Fibroblast of the aortic adventitia (primary cell): ENCODE measurements at regions not wholly inside any gene's neighbourhood (a gene's known extent, or its start where the extent isn't known, plus 50 kb on each side); places are given as distances from the start of the nearest gene placed in this dataset.

Source experiments
- DNase-seq: peaks from one replicate; pipeline ENCODE4 v3.0.0-alpha.2; 2010; ENCODE audit warnings: low read depth
- H3K4me3 ChIP-seq: 2 replicates; pipeline ENCODE4 v1.5.1; 2011; ENCODE audit warnings: low read depth, mild to moderate bottlenecking, control low read depth, low read length, moderate library complexity
- CTCF ChIP-seq: IDR thresholded peaks from 2 replicates; pipeline ENCODE4 v1.5.1; 2011; ENCODE audit warnings: mild to moderate bottlenecking, low read length, control low read depth, inconsistent platforms; ENCODE audit not compliant: insufficient read depth

GRCh38 chr16:13307255-13307654 is 405.9 kb downstream of the SHISA9 start:
- H3K4me3 ChIP-seq: no peak overlapping the region
- TF ChIP-seq CTCF: no peak
- no peak for DNase-seq

DNA sequence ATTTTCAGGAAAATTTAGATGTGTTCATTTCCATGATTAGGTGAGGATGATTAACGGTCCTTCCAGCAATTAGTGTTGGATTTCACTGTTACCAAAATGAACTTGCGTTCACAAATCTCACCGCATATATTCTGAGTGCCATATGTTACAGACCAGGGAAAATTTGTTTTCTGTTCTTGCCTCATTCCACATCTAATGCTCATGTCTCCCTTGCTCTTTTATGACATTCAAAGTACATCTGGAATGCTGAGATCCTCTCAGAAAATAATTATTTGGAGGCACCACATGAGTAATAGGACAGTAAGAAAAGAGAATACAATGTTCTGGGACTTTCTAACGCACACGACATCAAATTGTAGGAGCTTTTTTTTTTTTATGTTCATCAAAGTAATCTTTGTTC is 406.5 kb downstream of the SHISA9 start:
- DNase-seq: no peak
- TF ChIP-seq CTCF: no peak
- no peak overlapping the region for H3K4me3 ChIP-seq

DNA sequence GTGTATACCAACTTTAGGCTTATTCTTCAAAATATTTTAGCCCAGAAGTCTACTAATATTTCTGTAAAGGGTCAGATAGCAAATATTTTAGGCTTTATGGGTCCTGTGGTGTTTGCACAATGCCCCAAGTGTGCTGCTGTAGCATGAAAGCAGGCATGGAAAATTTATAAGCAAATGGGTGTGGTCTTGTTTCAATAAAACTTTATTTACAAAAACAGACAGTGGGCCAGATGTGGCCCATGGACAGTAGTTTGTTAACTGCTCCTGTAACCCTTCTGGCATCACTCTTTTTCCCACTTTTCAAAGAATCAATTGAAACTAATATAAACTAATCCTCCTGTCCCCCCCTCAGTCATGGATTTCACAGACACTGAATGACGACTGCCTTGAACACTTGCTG is 410.7 kb downstream of the SHISA9 start:
- no peak for TF ChIP-seq CTCF
- no peak overlapping the region for H3K4me3 ChIP-seq
- DNase-seq: no peak

DNA sequence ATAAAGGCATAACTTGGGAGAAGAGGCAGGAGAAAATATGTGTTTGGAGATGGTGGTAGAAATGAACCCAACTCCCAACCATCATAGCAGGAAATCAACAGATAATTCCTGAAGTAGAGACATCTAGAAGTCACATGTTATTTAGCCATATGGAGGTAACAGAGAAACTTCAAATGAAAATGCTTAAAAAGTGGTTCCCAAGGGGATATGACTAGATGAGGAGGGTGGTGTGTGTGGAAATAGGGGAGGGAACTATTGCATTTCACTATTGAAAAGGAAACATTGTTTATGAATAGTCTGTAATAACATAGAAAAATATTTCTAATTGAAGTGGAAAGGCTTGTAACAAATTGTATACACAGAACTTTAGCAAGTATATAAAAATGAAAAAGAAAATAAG is 412.0 kb downstream of the SHISA9 start:
- no peak for TF ChIP-seq CTCF
- H3K4me3 ChIP-seq: no peak overlapping the region
- no peak for DNase-seq

- TF ChIP-seq CTCF: no peak
- H3K4me3 ChIP-seq: no peak overlapping the region
- DNase-seq: no peak
These were observed 413.2 kb downstream of the SHISA9 start for GRCh38 chr16:13314633-13315032.

DNA sequence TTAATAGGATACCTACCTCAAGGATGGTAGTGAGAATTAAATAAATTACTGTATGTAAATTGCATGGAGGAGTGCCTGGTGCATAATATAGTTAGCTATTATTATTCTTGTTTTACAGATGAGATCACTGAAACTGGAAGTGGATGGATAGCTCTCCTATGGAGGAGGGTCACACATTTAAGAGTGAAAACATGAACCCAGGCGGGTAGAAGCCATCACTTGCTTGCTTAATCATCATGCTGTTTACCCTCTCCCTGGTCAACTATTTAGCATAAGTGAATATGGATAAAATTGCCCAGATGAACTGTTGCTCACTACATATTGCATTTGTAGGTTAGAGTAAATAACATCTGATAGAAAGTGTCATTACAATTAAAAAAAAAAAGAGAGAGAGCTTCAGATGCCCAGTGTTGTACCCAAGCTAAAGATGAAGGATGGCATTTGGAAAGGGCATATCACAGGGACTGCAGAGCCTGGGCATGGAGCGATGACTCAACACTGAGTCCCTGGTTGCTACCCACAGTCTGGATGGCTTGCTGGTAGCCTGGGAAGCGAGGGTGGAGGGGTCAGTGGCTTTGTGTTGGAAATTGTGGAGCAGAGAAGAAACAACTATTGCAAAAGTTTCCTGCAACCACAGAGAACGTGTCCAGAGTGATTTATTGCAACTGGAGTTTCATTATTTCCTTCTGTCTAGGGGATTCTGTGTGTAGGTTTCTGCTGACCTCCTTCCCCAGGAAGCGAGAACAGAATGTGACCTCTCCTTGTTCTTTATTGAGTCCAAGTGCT is 414.4 kb downstream of the SHISA9 start:
- H3K4me3 ChIP-seq: no peak overlapping the region
- no peak for DNase-seq
- no peak for TF ChIP-seq CTCF

DNA sequence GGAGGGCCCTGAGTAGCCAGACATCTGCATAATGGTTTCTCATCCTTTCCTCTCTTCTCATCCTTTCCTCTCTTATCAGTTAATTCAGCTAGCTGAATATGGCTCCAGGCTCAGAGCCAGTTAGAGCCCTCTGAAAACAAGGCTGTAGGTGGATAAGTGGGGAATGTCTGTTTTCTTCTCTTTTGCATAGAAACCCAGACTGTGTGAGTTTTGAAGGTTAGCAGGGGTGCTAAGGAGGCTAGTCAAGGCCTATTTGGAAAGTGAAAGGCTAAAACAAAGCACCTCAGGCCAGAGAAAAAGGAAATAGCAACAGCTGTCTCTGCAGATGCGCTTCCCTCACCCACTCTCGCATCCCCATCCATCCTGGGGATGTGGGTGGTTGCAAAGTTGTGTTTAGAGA is 420.9 kb downstream of the SHISA9 start:
- no peak overlapping the region for H3K4me3 ChIP-seq
- TF ChIP-seq CTCF: no peak
- no peak for DNase-seq
